CD4-positive, alpha-beta T cell (primary cell): ENCODE measurements at regions not wholly inside any gene's neighbourhood (a gene's known extent, or its start where the extent isn't known, plus 50 kb on each side); places are given as distances from the start of the nearest gene placed in this dataset.

Experiments used
- ATAC-seq: fragments of 200-7000 bp; cut with Tn5 transposase; one replicate; pipeline ENCODE4 v1.10.0; 2022; ENCODE audit warnings: mild to moderate bottlenecking; ENCODE audit not compliant: poor library complexity
- CTCF ChIA-PET: fragments of 350-600 bp; sonication (Branson Sonifier 250); formaldehyde crosslinking; loops from one replicate; lab custom pipeline; 2021; ENCODE audit warnings: antibody characterized with exemption, inconsistent platforms; lab: Charles Lee
- POLR2A ChIA-PET: fragments of 350-600 bp; sonication (Branson Sonifier 250); formaldehyde crosslinking; loops from one replicate; lab custom pipeline; 2021; ENCODE audit warnings: antibody characterized with exemption, inconsistent platforms; lab: Charles Lee
- DNase-seq, 14 experiments: peaks; one replicate each; pipeline ENCODE4 v3.0.0-alpha.2; 2013 to 2020; ENCODE audit warnings: mixed read lengths in 2 of 14
- H3K27ac ChIP-seq, 2 donors: one replicate each; pipeline versions ENCODE4 v1.5.1 to v1.7.0; 2013; ENCODE audit warnings: low read length in 2 of 2, low read depth in 1 of 2, mild to moderate bottlenecking in 1 of 2
- H3K27me3 ChIP-seq, 2 experiments: 1 replicate in 1 of 2; 2 replicates in 1 of 2; pipeline versions ENCODE4 v1.6.1 to v1.7.0; 2013; ENCODE audit warnings: low read length in 2 of 2, control low read depth in 1 of 2, mild to moderate bottlenecking in 1 of 2, moderate library complexity in 1 of 2; ENCODE audit not compliant: insufficient read depth in 2 of 2, control insufficient read depth in 1 of 2
- H3K36me3 ChIP-seq: one replicate; pipeline ENCODE4 v1.6.1; 2013; ENCODE audit warnings: low read length, control low read depth; ENCODE audit not compliant: insufficient read depth
- H3K4me1 ChIP-seq: one replicate; pipeline ENCODE4 v1.6.1; 2013; ENCODE audit warnings: low read length, control low read depth; ENCODE audit not compliant: insufficient read depth
- H3K4me3 ChIP-seq: one replicate; pipeline ENCODE4 v1.5.1; 2013; ENCODE audit warnings: mild to moderate bottlenecking, low read length, moderate library complexity
- H3K9me3 ChIP-seq, 2 experiments: 1 replicate in 1 of 2; 2 replicates in 1 of 2; pipeline versions ENCODE4 v1.6.1 to v1.7.0; 2013; ENCODE audit warnings: low read length in 2 of 2, mild to moderate bottlenecking in 2 of 2, control low read depth in 1 of 2, moderate library complexity in 1 of 2; ENCODE audit not compliant: control insufficient read depth in 1 of 2, insufficient read depth in 1 of 2
- H3K27ac Mint-ChIP-seq: one replicate; pipeline ENCODE4 v1.8.0; 2020; ENCODE audit warnings: mixed read lengths
- H3K27me3 Mint-ChIP-seq: one replicate; pipeline ENCODE4 v1.8.0; 2021; ENCODE audit warnings: mixed read lengths
- H3K36me3 Mint-ChIP-seq: one replicate; pipeline ENCODE4 v1.8.0; 2021; ENCODE audit warnings: low read depth, mixed read lengths
- H3K4me1 Mint-ChIP-seq: one replicate; pipeline ENCODE4 v1.8.0; 2021; ENCODE audit warnings: low read depth, mixed read lengths
- H3K4me3 Mint-ChIP-seq: one replicate; pipeline ENCODE4 v1.8.0; 2020; ENCODE audit warnings: mild to moderate bottlenecking, mixed read lengths
- H3K9me3 Mint-ChIP-seq: one replicate; pipeline ENCODE4 v1.8.0; 2020; ENCODE audit warnings: mixed read lengths
- intact Hi-C, 2 experiments: fragments of 100-400 bp; cut with DNase I in 1 of 2; cut with micrococcal nuclease in 1 of 2; formaldehyde crosslinking; loops; one replicate each; pipeline versions ENCODE4 v1.15.1 to v1.9.0; 2023 to 2025; cut with DNase I, micrococcal nuclease
- TF ChIP-seq, protein P1 (sequence below): fragments of 200-600 bp; IDR thresholded peaks from one replicate; pipeline ENCODE4 v1.8.0; 2022; ENCODE audit warnings: antibody characterized with exemption, mild to moderate bottlenecking

GRCh38 chr5:82599030-82599429 lies 320.9 kb upstream of the RPS23 start:
- Mint-ChIP-seq H3K4me1 (no peaks in the 10 kb centered on the region), H3K27me3 (peaks cover 4% of the 10 kb centered on the region), H3K36me3 (no peaks in the 10 kb centered on the region), H3K27ac (no peak overlapping the region), H3K4me3 (no peak overlapping the region), H3K9me3 (no peaks in the 10 kb centered on the region)
- no peak for ATAC-seq
- no peak for DNase-seq
- ChIA-PET CTCF (no interaction called here), POLR2A (no interaction called here)
- intact Hi-C loops = no loop called here
- Histone ChIP-seq H3K4me1 (no peaks in the 10 kb centered on the region), H3K27ac (no peak overlapping the region), H3K9me3 (no peaks in the 10 kb centered on the region), H3K36me3 (no peaks in the 10 kb centered on the region), H3K4me3 (no peak overlapping the region), H3K27me3 (peaks cover 0 to 4% of the 10 kb centered on the region in 2 experiments)
- TF ChIP-seq, protein P1, sequence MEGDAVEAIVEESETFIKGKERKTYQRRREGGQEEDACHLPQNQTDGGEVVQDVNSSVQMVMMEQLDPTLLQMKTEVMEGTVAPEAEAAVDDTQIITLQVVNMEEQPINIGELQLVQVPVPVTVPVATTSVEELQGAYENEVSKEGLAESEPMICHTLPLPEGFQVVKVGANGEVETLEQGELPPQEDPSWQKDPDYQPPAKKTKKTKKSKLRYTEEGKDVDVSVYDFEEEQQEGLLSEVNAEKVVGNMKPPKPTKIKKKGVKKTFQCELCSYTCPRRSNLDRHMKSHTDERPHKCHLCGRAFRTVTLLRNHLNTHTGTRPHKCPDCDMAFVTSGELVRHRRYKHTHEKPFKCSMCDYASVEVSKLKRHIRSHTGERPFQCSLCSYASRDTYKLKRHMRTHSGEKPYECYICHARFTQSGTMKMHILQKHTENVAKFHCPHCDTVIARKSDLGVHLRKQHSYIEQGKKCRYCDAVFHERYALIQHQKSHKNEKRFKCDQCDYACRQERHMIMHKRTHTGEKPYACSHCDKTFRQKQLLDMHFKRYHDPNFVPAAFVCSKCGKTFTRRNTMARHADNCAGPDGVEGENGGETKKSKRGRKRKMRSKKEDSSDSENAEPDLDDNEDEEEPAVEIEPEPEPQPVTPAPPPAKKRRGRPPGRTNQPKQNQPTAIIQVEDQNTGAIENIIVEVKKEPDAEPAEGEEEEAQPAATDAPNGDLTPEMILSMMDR = no peak

GRCh38 chr5:82597437-82597836 lies 319.3 kb upstream of the RPS23 start:
- no peak overlapping the region for H3K4me3 ChIP-seq
- no peak overlapping the region for H3K4me3 Mint-ChIP-seq
- no peak for DNase-seq
- no peak overlapping the region for H3K27ac ChIP-seq
- H3K4me1 Mint-ChIP-seq = no peaks in the 10 kb centered on the region
- intact Hi-C loops = no loop called here
- no peaks in the 10 kb centered on the region for H3K36me3 ChIP-seq
- no peak overlapping the region for H3K27ac Mint-ChIP-seq
- H3K9me3 Mint-ChIP-seq = no peaks in the 10 kb centered on the region
- TF ChIP-seq, protein P1 = no peak
- no peaks in the 10 kb centered on the region for H3K9me3 ChIP-seq
- ChIA-PET POLR2A (no interaction called here), CTCF (no interaction called here)
- ATAC-seq = no peak
- H3K4me1 ChIP-seq = no peaks in the 10 kb centered on the region
- H3K36me3 Mint-ChIP-seq = no peaks in the 10 kb centered on the region
- peaks cover 0 to 7% of the 10 kb centered on the region in 2 experiments for H3K27me3 ChIP-seq
- peaks cover 4% of the 10 kb centered on the region for H3K27me3 Mint-ChIP-seq

- H3K4me3 ChIP-seq = no peak overlapping the region
- H3K9me3 ChIP-seq = no peaks in the 10 kb centered on the region
- ChIA-PET CTCF (interaction anchor here (1.1 kb wide), 1 partner anchor 214 kb away, joined by 3 read pairs; no protein-coding TSS in a partner anchor), POLR2A (no interaction called here)
- intact Hi-C loops = no loop called here
- TF ChIP-seq, protein P1 = no peak
- Mint-ChIP-seq H3K4me3 (no peak overlapping the region), H3K27me3 (no peaks in the 10 kb centered on the region), H3K27ac (no peak overlapping the region), H3K9me3 (no peaks in the 10 kb centered on the region), H3K4me1 (no peaks in the 10 kb centered on the region), H3K36me3 (no peaks in the 10 kb centered on the region)
- peaks cover 0 to 7% of the 10 kb centered on the region in 2 experiments for H3K27me3 ChIP-seq
- no peak for DNase-seq
- H3K27ac ChIP-seq = no peak overlapping the region
- no peaks in the 10 kb centered on the region for H3K36me3 ChIP-seq
- H3K4me1 ChIP-seq = no peaks in the 10 kb centered on the region
- no peak for ATAC-seq
Measured at GRCh38 chr5:82596451-82596850, 318.3 kb upstream of the RPS23 start.
